Heart right ventricle (tissue), 16 donors: ENCODE measurements at regions not wholly inside any gene's neighbourhood (a gene's known extent, or its start where the extent isn't known, plus 50 kb on each side); places are given as distances from the start of the nearest gene placed in this dataset.

Experiments
- ATAC-seq, 8 donors: fragments of 200-7000 bp; cut with Tn5 transposase; one replicate each; pipeline ENCODE4 v1.9.1; 2020; ENCODE audit warnings: mild to moderate bottlenecking in 8 of 8, moderate library complexity in 8 of 8, moderate number of reproducible peaks in 1 of 8
- DNase-seq, 2 donors: peaks; one replicate each; pipeline ENCODE4 v3.0.0-alpha.2; 2020
- H3K27ac ChIP-seq, 10 donors: fragments of 200-600 bp; sonication (generic) in 2 of 10; one replicate each; pipeline versions ENCODE4 v1.5.0 to v1.8.0; 2020 to 2022; ENCODE audit warnings: mild to moderate bottlenecking in 3 of 10
- H3K27me3 ChIP-seq, 7 donors: fragments of 200-600 bp; one replicate each; pipeline ENCODE4 v1.8.0; 2021 to 2022; ENCODE audit warnings: mild to moderate bottlenecking in 2 of 7
- H3K36me3 ChIP-seq, 9 donors: fragments of 200-600 bp; sonication (generic) in 1 of 9; one replicate each; pipeline versions ENCODE4 v1.5.0 to v1.8.0; 2020 to 2022; ENCODE audit warnings: mild to moderate bottlenecking in 2 of 9
- H3K4me1 ChIP-seq, 9 donors: fragments of 200-600 bp; sonication (generic) in 1 of 9; one replicate each; pipeline versions ENCODE4 v1.5.0 to v1.8.0; 2020 to 2022; ENCODE audit warnings: mild to moderate bottlenecking in 4 of 9
- H3K4me3 ChIP-seq, 10 donors: fragments of 200-600 bp; sonication (generic) in 2 of 10; one replicate each; pipeline versions ENCODE4 v1.5.0 to v1.8.0; 2020 to 2022; ENCODE audit warnings: mild to moderate bottlenecking in 7 of 10, moderate library complexity in 2 of 10
- H3K9me3 ChIP-seq, 11 donors: fragments of 200-600 bp in 10 of 11; sonication (generic) in 2 of 11; one replicate each; pipeline versions ENCODE4 v1.5.0 to v1.8.0; 2013 to 2022; ENCODE audit warnings: mild to moderate bottlenecking in 2 of 11, control low read depth in 1 of 11, moderate library complexity in 1 of 11
- WGBS, 2 donors: extraction: QIAGEN DNeasy Blood & Tissue Kit; methylation state at CpG; one replicate each; pipeline ENCODE4 v1.1.7; 2013; ENCODE audit warnings: inconsistent platforms in 1 of 2; 5-methylcytosine and 5-hydroxymethylcytosine counted together
- intact Hi-C, 10 donors: fragments of 100-400 bp; cut with DNase I; formaldehyde crosslinking; loops; one replicate each; pipeline versions ENCODE4 v1.11.1 to v1.14.2; 2022
- TF ChIP-seq, protein P1 (sequence below), 9 donors: fragments of 200-600 bp; sonication (generic) in 2 of 9; IDR thresholded peaks; one replicate each; pipeline versions ENCODE4 v1.5.0 to v1.8.0; 2021 to 2022; ENCODE audit warnings: antibody characterized with exemption in 9 of 9, mild to moderate bottlenecking in 5 of 9, moderate library complexity in 1 of 9
- donor health status: Arrhythmogenic right ventricular cardiomyopathy.
- donor health status: ischemic (EF 13 %, LVEDD 7.1; RV severe dilation, severe dysfunction).
- donor health status: healthy with polysubstance abuse.
- donor health status: DM: no; HTN: yes; CAD: no.
- donor health status: DM: no; HTN: no; CAD: no.
- donor health status: ischemic (EF 25% LVEDD 6.9; RV normal size, moderate dysfunction).
- donor health status: ischemic (EF 25% LVEDD 5.7; RV mildly dilated, moderate dysfunction).
- donor health status: healthy.
- donor health status: DM: yes; HTN: yes; CAD: no.
- donor health status: Ischemic cardiomyopathy.
- donor health status: ischemic (EF 35%, LVEDD 5.7; RV mildly dilated, moderate dysfunction).
- donor health status: nonischemic (EF 11% LVEDD 7.7; RV severe dilation, severe dysfunction).
- donor health status: DM: yes; HTN: yes; CAD: no.
- donor health status: PGD.
- donor health status: ischemic (EF 29% LVEDD 5.4; RV normal size, mild dysfunction).
- donor health status: nonischemic (EF 23%, LVEDD 6.1; RV moderate dilation, normal function).

DNA sequence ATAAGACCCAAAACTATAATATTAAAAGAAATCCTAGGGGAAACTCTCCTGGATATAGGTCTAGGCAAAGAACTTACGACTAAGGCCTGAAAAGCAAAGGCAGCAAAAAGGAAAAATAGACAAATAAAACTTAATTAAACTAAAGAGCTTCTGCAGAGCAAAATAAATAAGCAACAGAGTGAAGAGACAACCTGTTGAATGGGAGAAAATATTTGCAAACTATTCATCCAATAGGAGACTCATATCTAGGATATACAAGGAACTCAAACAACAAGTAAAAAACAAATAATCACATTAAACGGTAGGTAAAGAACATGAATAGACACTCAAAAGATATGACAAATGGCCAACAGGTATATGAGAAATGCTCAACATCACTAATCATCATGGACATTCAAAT is 318.6 kb downstream of the CSNK1G3 start:
- no peak for DNase-seq
- no peaks in the 10 kb centered on the region for H3K36me3 ChIP-seq
- H3K4me3 ChIP-seq: no peak overlapping the region
- WGBS, 2 donors: 94 to 97% methylated on average over 2 of the region's 2 CpGs
- TF ChIP-seq, protein P1, sequence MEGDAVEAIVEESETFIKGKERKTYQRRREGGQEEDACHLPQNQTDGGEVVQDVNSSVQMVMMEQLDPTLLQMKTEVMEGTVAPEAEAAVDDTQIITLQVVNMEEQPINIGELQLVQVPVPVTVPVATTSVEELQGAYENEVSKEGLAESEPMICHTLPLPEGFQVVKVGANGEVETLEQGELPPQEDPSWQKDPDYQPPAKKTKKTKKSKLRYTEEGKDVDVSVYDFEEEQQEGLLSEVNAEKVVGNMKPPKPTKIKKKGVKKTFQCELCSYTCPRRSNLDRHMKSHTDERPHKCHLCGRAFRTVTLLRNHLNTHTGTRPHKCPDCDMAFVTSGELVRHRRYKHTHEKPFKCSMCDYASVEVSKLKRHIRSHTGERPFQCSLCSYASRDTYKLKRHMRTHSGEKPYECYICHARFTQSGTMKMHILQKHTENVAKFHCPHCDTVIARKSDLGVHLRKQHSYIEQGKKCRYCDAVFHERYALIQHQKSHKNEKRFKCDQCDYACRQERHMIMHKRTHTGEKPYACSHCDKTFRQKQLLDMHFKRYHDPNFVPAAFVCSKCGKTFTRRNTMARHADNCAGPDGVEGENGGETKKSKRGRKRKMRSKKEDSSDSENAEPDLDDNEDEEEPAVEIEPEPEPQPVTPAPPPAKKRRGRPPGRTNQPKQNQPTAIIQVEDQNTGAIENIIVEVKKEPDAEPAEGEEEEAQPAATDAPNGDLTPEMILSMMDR (IDR thresholded peaks at IDR 0.05): no peak
- peaks cover 0 to 6% (median 0%) of the 10 kb centered on the region in 9 donors for H3K4me1 ChIP-seq
- no peak for ATAC-seq
- no peak overlapping the region for H3K27ac ChIP-seq
- no peaks in the 10 kb centered on the region for H3K27me3 ChIP-seq
- peaks cover 0 to 27% (median 0%) of the 10 kb centered on the region in 11 donors for H3K9me3 ChIP-seq
- intact Hi-C loops: loop anchor here in 1 of 10 donors (2.0 kb wide), 1 partner anchor 14 kb away; no protein-coding TSS in a partner anchor

DNA sequence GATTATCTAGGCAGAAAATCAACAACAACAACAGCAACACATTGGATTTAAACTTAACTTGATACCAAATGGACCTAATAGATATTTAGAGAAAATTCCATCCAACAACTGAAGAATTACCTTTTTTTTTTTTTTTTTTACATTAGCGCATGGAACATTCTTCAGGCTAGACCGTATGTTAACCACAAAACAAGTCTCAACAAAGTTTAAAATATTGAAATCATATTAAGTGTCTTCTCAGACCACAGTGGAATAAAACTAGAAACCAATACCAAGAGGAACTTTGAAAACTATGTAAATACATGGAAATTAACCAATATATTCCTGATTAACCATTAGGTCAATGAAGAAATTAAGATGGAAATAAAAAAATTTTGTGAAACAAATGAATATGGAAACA is 315.8 kb downstream of the CSNK1G3 start:
- TF ChIP-seq, protein P1 (IDR thresholded peaks at IDR 0.05): no peak
- no peaks in the 10 kb centered on the region for H3K27me3 ChIP-seq
- 97 to 100% methylated on average over 2 of the region's 2 CpGs for WGBS, 2 donors
- ATAC-seq (no peak), DNase-seq (no peak)
- intact Hi-C loops: no loop called here
- no peak overlapping the region for H3K27ac ChIP-seq
- H3K4me3 ChIP-seq: no peak overlapping the region
- no peaks in the 10 kb centered on the region for H3K36me3 ChIP-seq
- no peaks in the 10 kb centered on the region for H3K4me1 ChIP-seq
- peaks cover 0 to 27% (median 0%) of the 10 kb centered on the region in 11 donors for H3K9me3 ChIP-seq

GRCh38 chr5:123819833-123820232 is 307.9 kb downstream of the CSNK1G3 start:
- intact Hi-C loops: no loop called here
- Histone ChIP-seq H3K9me3 (peaks cover 0 to 13% (median 0%) of the 10 kb centered on the region in 11 donors), H3K36me3 (no peaks in the 10 kb centered on the region), H3K27ac (no peak overlapping the region), H3K4me3 (no peak overlapping the region), H3K27me3 (no peaks in the 10 kb centered on the region), H3K4me1 (peaks cover 0 to 6% (median 3%) of the 10 kb centered on the region in 9 donors)
- ATAC-seq (no peak), DNase-seq (no peak)
- 91 to 93% methylated on average over 4 of the region's 4 CpGs for WGBS, 2 donors
- TF ChIP-seq, protein P1 (IDR thresholded peaks at IDR 0.05): no peak

- H3K27me3 ChIP-seq: no peaks in the 10 kb centered on the region
- TF ChIP-seq, protein P1 (IDR thresholded peaks at IDR 0.05): no peak
- peaks cover 0 to 10% (median 7%) of the 10 kb centered on the region in 9 donors for H3K4me1 ChIP-seq
- H3K4me3 ChIP-seq: no peak overlapping the region
- DNase-seq (no peak), ATAC-seq (no peak)
- no peaks in the 10 kb centered on the region for H3K36me3 ChIP-seq
- no peak overlapping the region for H3K27ac ChIP-seq
- H3K9me3 ChIP-seq: peaks cover 0 to 8% (median 0%) of the 10 kb centered on the region in 11 donors
- intact Hi-C loops: no loop called here
- WGBS, 2 donors: 91 to 94% methylated on average over 3 of the region's 3 CpGs
These were observed 307.4 kb downstream of the CSNK1G3 start for GRCh38 chr5:123819386-123819785.
